SK-N-SH (cell line): ENCODE measurements at regions not wholly inside any gene's neighbourhood (a gene's known extent, or its start where the extent isn't known, plus 50 kb on each side); places are given as distances from the start of the nearest gene placed in this dataset.

ENCODE experiments used
- CTCF ChIA-PET: fragments of 300-600, 350-600 bp; formaldehyde crosslinking; extraction: SDS; loops from one replicate; lab custom pipeline; 2021; lab: Yijun Ruan, JAX
- POLR2A ChIA-PET: fragments of 350-600 bp; sonication (Branson Sonifier 250); formaldehyde crosslinking; extraction: SDS; loops from one replicate; lab custom pipeline; 2020; ENCODE audit warnings: antibody characterized with exemption, inconsistent platforms; lab: Yijun Ruan, JAX
- DNase-seq: peaks from one replicate; pipeline ENCODE4 v3.0.0; 2012
- H2AFZ ChIP-seq: fragments of 200-600 bp; sonication (generic); 2 replicates; pipeline ENCODE4 v1.8.1; 2016; ENCODE audit warnings: antibody characterized with exemption, mild to moderate bottlenecking, low read depth
- H3F3A ChIP-seq: fragments of 200-600 bp; sonication (generic); replicated peaks from 2 replicates; pipeline ENCODE3; 2016; ENCODE audit warnings: antibody characterized with exemption, mild to moderate bottlenecking; ENCODE audit not compliant: insufficient read depth
- H3K27ac ChIP-seq, 2 experiments: fragments of 200-500 bp in 1 of 2; fragments of 200-600 bp in 1 of 2; sonication (Bioruptor generic) in 1 of 2; sonication (generic), shearing (Covaris generic) in 1 of 2; 2 replicates each; pipeline versions ENCODE4 v1.5.1 to v1.6.1; 2014 to 2016; ENCODE audit warnings: low read depth in 2 of 2, inconsistent platforms in 1 of 2, low read length in 1 of 2, mild to moderate bottlenecking in 1 of 2, mixed read lengths in 1 of 2
- H3K27me3 ChIP-seq: fragments of 200-600 bp; sonication (generic), shearing (Covaris generic); 2 replicates; pipeline ENCODE4 v1.6.1; 2016; ENCODE audit warnings: mixed run types; ENCODE audit not compliant: insufficient read depth
- H3K36me3 ChIP-seq, 2 experiments: fragments of 200-500 bp in 1 of 2; fragments of 200-600 bp in 1 of 2; sonication (Bioruptor generic) in 1 of 2; sonication (generic) in 1 of 2; replicated peaks in 1 of 2; 2 replicates each; pipeline versions ENCODE3 to v1.5.1; 2014 to 2016; ENCODE audit warnings: low read length in 1 of 2, mild to moderate bottlenecking in 1 of 2; ENCODE audit not compliant: insufficient read depth in 2 of 2, control insufficient read depth in 1 of 2
- H3K4me1 ChIP-seq, 2 experiments: fragments of 200-500 bp in 1 of 2; fragments of 200-600 bp in 1 of 2; sonication (Bioruptor generic) in 1 of 2; sonication (generic), shearing (Covaris generic) in 1 of 2; 2 replicates each; pipeline versions ENCODE4 v1.5.1 to v1.6.1; 2014 to 2016; ENCODE audit warnings: low read depth in 1 of 2, low read length in 1 of 2, mixed run types in 1 of 2; ENCODE audit not compliant: insufficient read depth in 2 of 2, control insufficient read depth in 1 of 2
- H3K4me2 ChIP-seq: fragments of 200-600 bp; sonication (generic), shearing (Covaris generic); 2 replicates; pipeline ENCODE4 v1.6.1; 2017; ENCODE audit warnings: mixed run types
- H3K4me3 ChIP-seq, 2 experiments: fragments of 200-500 bp in 1 of 2; fragments of 200-600 bp in 1 of 2; sonication (Bioruptor generic) in 1 of 2; sonication (generic), shearing (Covaris generic) in 1 of 2; 2 replicates each; pipeline versions ENCODE4 v1.5.1 to v1.8.1; 2014 to 2016; ENCODE audit warnings: low read depth in 2 of 2, inconsistent platforms in 1 of 2, low read length in 1 of 2, mild to moderate bottlenecking in 1 of 2, mixed read lengths in 1 of 2, moderate library complexity in 1 of 2
- H3K79me2 ChIP-seq: fragments of 200-600 bp; sonication (generic); 2 replicates; pipeline ENCODE4 v1.8.1; 2017; ENCODE audit warnings: mild to moderate bottlenecking; ENCODE audit not compliant: insufficient read depth
- H3K9ac ChIP-seq: fragments of 200-600 bp; sonication (generic); 2 replicates; pipeline ENCODE4 v1.6.1; 2017; ENCODE audit warnings: mixed run types
- H3K9me2 ChIP-seq: fragments of 200-600 bp; sonication (generic); 2 replicates; pipeline ENCODE4 v1.6.1; 2017; ENCODE audit warnings: mixed run types
- H3K9me3 ChIP-seq: fragments of 200-600 bp; sonication (generic); 2 replicates; pipeline ENCODE4 v1.6.1; 2017; ENCODE audit warnings: mixed run types, mild to moderate bottlenecking, moderate library complexity
- H4K20me1 ChIP-seq: fragments of 200-600 bp; sonication (generic); 2 replicates; pipeline ENCODE4 v1.6.1; 2017; ENCODE audit warnings: mild to moderate bottlenecking, mixed run types; ENCODE audit not compliant: insufficient read depth
- CTCF ChIP-seq: fragments of 200-600 bp; sonication (generic); IDR thresholded peaks from 2 replicates; pipeline ENCODE4 v1.6.1; 2017; ENCODE audit warnings: antibody characterized with exemption, mild to moderate bottlenecking, moderate library complexity
- FOXJ3 ChIP-seq: sonication (generic); formaldehyde crosslinking; IDR thresholded peaks from 2 replicates; pipeline ENCODE4 v1.5.1; 2020; ENCODE audit warnings: mild to moderate bottlenecking, missing genetic modification reagents
- IRF3 ChIP-seq: fragments of 150-350 bp; IDR thresholded peaks from 2 replicates; pipeline ENCODE4 v1.6.1; 2016; ENCODE audit warnings: mild to moderate bottlenecking, low read depth, low read length
- MAX ChIP-seq: IDR thresholded peaks from 2 replicates; pipeline ENCODE4 v1.4.0; 2012; ENCODE audit warnings: low read depth
- NFIC ChIP-seq: IDR thresholded peaks from 2 replicates; pipeline ENCODE4 v1.4.0; 2012; ENCODE audit warnings: borderline replicate concordance
- PBX3 ChIP-seq: IDR thresholded peaks from 2 replicates; pipeline ENCODE4; 2012
- RAD21 ChIP-seq: IDR thresholded peaks from 2 replicates; pipeline ENCODE4 v1.6.1; 2012; ENCODE audit warnings: mild to moderate bottlenecking, low read length
- RCOR1 ChIP-seq: fragments of 150-350 bp; IDR thresholded peaks from 2 replicates; pipeline ENCODE4 v1.6.1; 2017; ENCODE audit warnings: antibody characterized with exemption, low read length
- REST ChIP-seq: IDR thresholded peaks from 2 replicates; pipeline ENCODE4 v1.6.1; 2012; ENCODE audit warnings: mild to moderate bottlenecking, low read depth, low read length, moderate library complexity
- SMC3 ChIP-seq: IDR thresholded peaks from 2 replicates; pipeline ENCODE4 v1.6.1; 2012; ENCODE audit warnings: low read depth, low read length, improper control_type of control experiment
- USF1 ChIP-seq: IDR thresholded peaks from 2 replicates; pipeline ENCODE4 v1.4.0; 2012; ENCODE audit warnings: low read depth, borderline replicate concordance
- WGBS: methylation state at CpG from one replicate; pipeline ENCODE4 v1.1.6; 2017; ENCODE audit warnings: low lambda C conversion rate; 5-methylcytosine and 5-hydroxymethylcytosine counted together

GRCh38 chr4:170374770-170375169 is 285.0 kb upstream of the AADAT start:
- CTCF ChIA-PET, result interaction anchor here (0.6 to 3.8 kb wide), 10 partner anchors 24 to 235 kb away, joined by 3 to 23 read pairs (median 3); no protein-coding TSS in a partner anchor
- peaks cover 0 to 5% of the 10 kb centered on the region in 2 experiments for H3K36me3 ChIP-seq

GRCh38 chr4:170348945-170349344 is 259.2 kb upstream of the AADAT start:
- no peak overlapping the region for H3K4me2 ChIP-seq
- no peaks in the 10 kb centered on the region for H3K36me3 ChIP-seq
- H3K9ac ChIP-seq, result no peak overlapping the region
- H3K9me3 ChIP-seq, result no peaks in the 10 kb centered on the region
- H3K4me3 ChIP-seq, result no peak overlapping the region
- ChIA-PET POLR2A (no interaction called here), CTCF (no interaction called here)
- no peaks in the 10 kb centered on the region for H3K27me3 ChIP-seq
- H3K9me2 ChIP-seq, result no peaks in the 10 kb centered on the region
- WGBS, result 14% methylated on average over 2 of the region's 2 CpGs
- H4K20me1 ChIP-seq, result no peaks in the 10 kb centered on the region
- H3K4me1 ChIP-seq, result no peaks in the 10 kb centered on the region
- no peaks in the 10 kb centered on the region for H3F3A ChIP-seq
- no peaks in the 10 kb centered on the region for H3K79me2 ChIP-seq
- no peak overlapping the region for H2AFZ ChIP-seq
- no peak for DNase-seq
- no peak overlapping the region for H3K27ac ChIP-seq
- TF ChIP-seq USF1 (no peak), FOXJ3 (CRISPR knock-in tag) (no peak), SMC3 (no peak), RCOR1 (no peak), REST (no peak), MAX (no peak), NFIC (no peak), IRF3 (no peak), PBX3 (no peak)

More at GRCh38 chr4:170374770-170375169, 285.0 kb upstream of the AADAT start:
- Histone ChIP-seq H3K79me2 (no peaks in the 10 kb centered on the region), H3K4me2 (no peak overlapping the region), H3K9me3 (peaks cover 8% of the 10 kb centered on the region; the same call in 1 of the 2 replicates), H4K20me1 (no peaks in the 10 kb centered on the region), H3K27ac (no peak overlapping the region), H3K9ac (no peak overlapping the region), H3K9me2 (no peaks in the 10 kb centered on the region), H2AFZ (no peak overlapping the region), H3K4me3 (no peak overlapping the region), H3K4me1 (no peaks in the 10 kb centered on the region), H3F3A (no peaks in the 10 kb centered on the region), H3K27me3 (no peaks in the 10 kb centered on the region)
- DNase-seq, result peak; percentile 24
- POLR2A ChIA-PET, result no interaction called here
- 18% methylated on average over 3 of the region's 3 CpGs for WGBS
- TF ChIP-seq SMC3 (peak; percentile 44), CTCF (peak; percentile 54), RAD21 (peak; percentile 51), PBX3 (no peak)
